A673 (cell line): ENCODE measurements at regions not wholly inside any gene's neighbourhood (a gene's known extent, or its start where the extent isn't known, plus 50 kb on each side); places are given as distances from the start of the nearest gene placed in this dataset.

ENCODE experiments used
- BruUV-seq: library from RNA; stranded (reverse); fragments of 400-500 nt; replicated peaks from 2 replicates; lab custom pipeline; 2021; lab: Mats Ljungman, UMichigan
- CTCF ChIA-PET: fragments of 300-600 bp; sonication (Branson Sonifier 250); formaldehyde crosslinking; loops from one replicate; lab custom pipeline; 2022; ENCODE audit warnings: antibody characterized with exemption; lab: Charles Lee
- POLR2A ChIA-PET: fragments of 300-600 bp; sonication (Branson Sonifier 250); formaldehyde crosslinking; loops from one replicate; lab custom pipeline; 2022; ENCODE audit warnings: antibody characterized with exemption; ENCODE audit not compliant: low non-redundant PET; lab: Charles Lee
- DNase-seq: peaks from one replicate; pipeline ENCODE4 v3.0.0-alpha.2; 2015; ENCODE audit warnings: low spot score
- H3K27ac ChIP-seq: fragments of 200-600 bp; sonication (generic); 2 replicates; pipeline ENCODE4 v1.5.1; 2016; ENCODE audit warnings: mixed run types, low read depth, mild to moderate bottlenecking, mixed read lengths, antibody characterized with exemption, low read length; ENCODE audit not compliant: poor library complexity, severe bottlenecking
- H3K27me3 ChIP-seq: fragments of 200-600 bp; sonication (generic); replicated peaks from 2 replicates; pipeline ENCODE4 v1.6.1; 2017; ENCODE audit warnings: mixed run types, low read depth, mild to moderate bottlenecking, mixed read lengths, antibody characterized with exemption, low read length; ENCODE audit not compliant: insufficient read depth, poor library complexity
- H3K36me3 ChIP-seq: fragments of 200-600 bp; sonication (generic); 2 replicates; pipeline ENCODE4 v1.6.1; 2016; ENCODE audit warnings: mixed run types, mild to moderate bottlenecking, mixed read lengths, antibody characterized with exemption, low read length; ENCODE audit not compliant: insufficient read depth, poor library complexity, severe bottlenecking
- H3K4me1 ChIP-seq: fragments of 200-600 bp; sonication (generic); 2 replicates; pipeline ENCODE4 v1.6.1; 2017; ENCODE audit warnings: mixed run types, mild to moderate bottlenecking, mixed read lengths, antibody characterized with exemption, low read length; ENCODE audit not compliant: insufficient read depth, poor library complexity, severe bottlenecking
- H3K4me3 ChIP-seq: fragments of 200-600 bp; sonication (generic); 2 replicates; pipeline ENCODE4 v1.5.1; 2016; ENCODE audit warnings: low read depth, mixed run types, mild to moderate bottlenecking, mixed read lengths, low read length; ENCODE audit not compliant: poor library complexity, severe bottlenecking
- H3K9me3 ChIP-seq: fragments of 200-600 bp; sonication (generic); 2 replicates; pipeline ENCODE4 v1.6.1; 2016; ENCODE audit warnings: mixed run types, low read depth, mild to moderate bottlenecking, mixed read lengths, antibody characterized with exemption, low read length; ENCODE audit not compliant: poor library complexity, severe bottlenecking
- EZH2 ChIP-seq: fragments of 200-600 bp; sonication (generic); IDR thresholded peaks from 2 replicates; pipeline ENCODE4 v1.6.1; 2017; ENCODE audit warnings: borderline replicate concordance, low read depth, mild to moderate bottlenecking, mixed read lengths, antibody characterized with exemption, low read length; ENCODE audit not compliant: poor library complexity, severe bottlenecking
- intact Hi-C: fragments of 100-400 bp; cut with micrococcal nuclease; formaldehyde crosslinking; loops from one replicate; pipeline ENCODE4 v1.10.0; 2022; ENCODE audit not compliant: unreplicated experiment
- TF ChIP-seq, protein P1 (sequence below): fragments of 300-800, 200-600 bp; sonication (generic); conservative IDR thresholded peaks from 2 replicates; pipeline ENCODE4 v1.5.1; 2017; ENCODE audit warnings: low read depth, mild to moderate bottlenecking, antibody characterized with exemption, low read length, moderate library complexity, mixed read lengths

DNA sequence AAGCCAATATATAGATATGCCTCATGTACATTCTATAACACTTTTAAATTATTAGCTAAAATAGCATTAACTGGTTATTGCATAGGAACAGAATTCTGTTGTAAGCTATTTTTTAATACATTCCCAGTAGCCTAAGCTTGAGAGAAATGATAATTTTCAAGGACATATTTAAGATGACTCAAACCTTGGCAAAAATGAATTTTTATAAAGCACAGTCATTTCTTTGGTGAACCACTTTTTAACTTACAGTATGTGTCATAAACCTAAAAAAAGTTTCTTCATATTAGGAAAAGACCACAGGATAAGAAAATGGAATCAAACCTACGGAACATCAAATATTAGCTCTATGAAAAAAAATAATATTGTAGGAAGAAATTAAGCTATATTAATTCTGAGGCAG lies 986.3 kb downstream of the STIM2 start:
- intact Hi-C loops, result no loop called here

DNA sequence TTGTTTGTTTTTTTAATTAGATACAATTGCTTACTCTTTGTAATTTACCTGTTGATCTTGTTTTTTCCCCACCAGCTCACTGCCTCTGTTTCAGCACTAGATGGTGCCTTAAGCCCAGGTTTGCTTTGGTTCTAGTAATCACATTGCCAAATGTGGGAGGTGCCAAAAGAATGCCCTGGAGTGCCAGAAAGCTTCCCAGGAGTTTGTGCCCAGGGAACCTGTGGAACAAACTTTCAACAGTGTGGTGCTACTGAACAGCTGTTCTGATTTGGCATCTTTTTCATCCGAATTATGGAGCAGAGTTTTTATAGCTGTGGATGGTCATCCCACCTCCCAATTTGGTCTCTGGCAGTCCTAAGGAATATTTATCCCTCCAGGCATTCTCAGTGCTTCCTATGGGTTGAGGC lies 1000.7 kb downstream of the STIM2 start:
- Histone ChIP-seq H3K9me3 (no peaks in the 10 kb centered on the region), H3K27me3 (no peaks in the 10 kb centered on the region), H3K4me1 (no peaks in the 10 kb centered on the region), H3K4me3 (no peak overlapping the region), H3K27ac (no peak overlapping the region), H3K36me3 (no peaks in the 10 kb centered on the region)
- TF ChIP-seq, protein P1, sequence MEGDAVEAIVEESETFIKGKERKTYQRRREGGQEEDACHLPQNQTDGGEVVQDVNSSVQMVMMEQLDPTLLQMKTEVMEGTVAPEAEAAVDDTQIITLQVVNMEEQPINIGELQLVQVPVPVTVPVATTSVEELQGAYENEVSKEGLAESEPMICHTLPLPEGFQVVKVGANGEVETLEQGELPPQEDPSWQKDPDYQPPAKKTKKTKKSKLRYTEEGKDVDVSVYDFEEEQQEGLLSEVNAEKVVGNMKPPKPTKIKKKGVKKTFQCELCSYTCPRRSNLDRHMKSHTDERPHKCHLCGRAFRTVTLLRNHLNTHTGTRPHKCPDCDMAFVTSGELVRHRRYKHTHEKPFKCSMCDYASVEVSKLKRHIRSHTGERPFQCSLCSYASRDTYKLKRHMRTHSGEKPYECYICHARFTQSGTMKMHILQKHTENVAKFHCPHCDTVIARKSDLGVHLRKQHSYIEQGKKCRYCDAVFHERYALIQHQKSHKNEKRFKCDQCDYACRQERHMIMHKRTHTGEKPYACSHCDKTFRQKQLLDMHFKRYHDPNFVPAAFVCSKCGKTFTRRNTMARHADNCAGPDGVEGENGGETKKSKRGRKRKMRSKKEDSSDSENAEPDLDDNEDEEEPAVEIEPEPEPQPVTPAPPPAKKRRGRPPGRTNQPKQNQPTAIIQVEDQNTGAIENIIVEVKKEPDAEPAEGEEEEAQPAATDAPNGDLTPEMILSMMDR, result peak; percentile 84
- no peak for TF ChIP-seq EZH2
- no TSS peak for BruUV-seq
- ChIA-PET CTCF (interaction anchor here (0.5 kb wide), 1 partner anchor 1758 kb away, joined by 4 read pairs; no protein-coding TSS in a partner anchor), POLR2A (no interaction called here)
- DNase-seq, result peak; percentile 75
- intact Hi-C loops, result loop anchor here (5.0 to 10.0 kb wide), 2 partner anchors 363 to 491 kb away; no protein-coding TSS in a partner anchor

More for the DNA sequence above, 986.3 kb downstream of the STIM2 start:
- CTCF ChIA-PET, result no interaction called here
- Histone ChIP-seq H3K27me3 (no peaks in the 10 kb centered on the region), H3K36me3 (no peaks in the 10 kb centered on the region), H3K9me3 (no peaks in the 10 kb centered on the region), H3K4me3 (no peak overlapping the region), H3K4me1 (peaks cover 3% of the 10 kb centered on the region), H3K27ac (no peak overlapping the region)
- POLR2A ChIA-PET, result no interaction called here
- BruUV-seq, result no TSS peak
- DNase-seq, result no peak
- no peak for TF ChIP-seq EZH2
- TF ChIP-seq, protein P1, result no peak

- POLR2A ChIA-PET, result no interaction called here
- Histone ChIP-seq H3K4me3 (no peak overlapping the region), H3K27ac (no peak overlapping the region), H3K36me3 (no peaks in the 10 kb centered on the region), H3K27me3 (no peaks in the 10 kb centered on the region), H3K9me3 (no peaks in the 10 kb centered on the region), H3K4me1 (no peaks in the 10 kb centered on the region)
- CTCF ChIA-PET, result interaction anchor here (0.5 kb wide), 1 partner anchor 1757 kb away, joined by 4 read pairs; no protein-coding TSS in a partner anchor
- no TSS peak for BruUV-seq
- TF ChIP-seq, protein P1, result no peak
- no peak for TF ChIP-seq EZH2
- no peak for DNase-seq
- intact Hi-C loops, result loop anchor here (5.0 to 10.0 kb wide), 2 partner anchors 363 to 490 kb away; no protein-coding TSS in a partner anchor
These were observed 1001.2 kb downstream of the STIM2 start for GRCh38 chr4:27861802-27862201.
